ENCODE measurements at regions not wholly inside any gene's neighbourhood (a gene's known extent, or its start where the extent isn't known, plus 50 kb on each side); places are given as distances from the start of the nearest gene placed in this dataset.

GRCh38 chr2:118661179-118661578 is 186.3 kb downstream of the EN1 start:
- TF ChIP-seq EZH2phosphoT487 (IDR thresholded peaks at IDR 0.05; ENCODE audit: borderline replicate concordance) (no peak), CTCF (conservative IDR thresholded peaks at IDR 0.05; ENCODE audit: low read length) (no peak)
